ENCODE measurements at regions not wholly inside any gene's neighbourhood (a gene's known extent, or its start where the extent isn't known, plus 50 kb on each side); places are given as distances from the start of the nearest gene placed in this dataset.

DNA sequence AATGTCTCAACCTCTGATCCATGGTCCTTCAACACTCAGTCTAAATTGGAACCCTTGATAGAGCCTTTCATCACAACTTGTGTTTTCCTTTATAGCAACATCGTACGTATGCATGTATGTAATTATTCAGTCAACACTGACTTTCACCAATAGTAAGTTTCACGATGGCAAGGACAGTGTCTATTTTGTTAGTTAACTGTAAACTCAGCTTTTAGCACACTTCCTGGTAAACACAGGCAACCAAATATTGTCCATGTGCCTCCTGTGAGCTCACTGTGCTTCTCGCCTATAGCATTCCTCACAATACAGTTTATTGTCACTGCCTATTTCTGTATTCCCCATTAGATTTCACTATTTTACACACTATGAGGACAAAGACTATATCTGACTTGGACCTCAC is 323.1 kb downstream of the DEPDC1B start:
- TF ChIP-seq, protein P1, sequence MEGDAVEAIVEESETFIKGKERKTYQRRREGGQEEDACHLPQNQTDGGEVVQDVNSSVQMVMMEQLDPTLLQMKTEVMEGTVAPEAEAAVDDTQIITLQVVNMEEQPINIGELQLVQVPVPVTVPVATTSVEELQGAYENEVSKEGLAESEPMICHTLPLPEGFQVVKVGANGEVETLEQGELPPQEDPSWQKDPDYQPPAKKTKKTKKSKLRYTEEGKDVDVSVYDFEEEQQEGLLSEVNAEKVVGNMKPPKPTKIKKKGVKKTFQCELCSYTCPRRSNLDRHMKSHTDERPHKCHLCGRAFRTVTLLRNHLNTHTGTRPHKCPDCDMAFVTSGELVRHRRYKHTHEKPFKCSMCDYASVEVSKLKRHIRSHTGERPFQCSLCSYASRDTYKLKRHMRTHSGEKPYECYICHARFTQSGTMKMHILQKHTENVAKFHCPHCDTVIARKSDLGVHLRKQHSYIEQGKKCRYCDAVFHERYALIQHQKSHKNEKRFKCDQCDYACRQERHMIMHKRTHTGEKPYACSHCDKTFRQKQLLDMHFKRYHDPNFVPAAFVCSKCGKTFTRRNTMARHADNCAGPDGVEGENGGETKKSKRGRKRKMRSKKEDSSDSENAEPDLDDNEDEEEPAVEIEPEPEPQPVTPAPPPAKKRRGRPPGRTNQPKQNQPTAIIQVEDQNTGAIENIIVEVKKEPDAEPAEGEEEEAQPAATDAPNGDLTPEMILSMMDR (IDR thresholded peaks at IDR 0.05): no peak
- TF ChIP-seq POLR2AphosphoS5 (IDR thresholded peaks at IDR 0.05): no peak
- TF ChIP-seq EP300 (IDR thresholded peaks at IDR 0.05): no peak
- no peak for TF ChIP-seq POLR2A (IDR thresholded peaks at IDR 0.05; ENCODE audit: low read depth)
